GM19099 (cell line): ENCODE measurements at regions not wholly inside any gene's neighbourhood (a gene's known extent, or its start where the extent isn't known, plus 50 kb on each side); places are given as distances from the start of the nearest gene placed in this dataset.

Source experiments
- POLR2A ChIP-seq: IDR thresholded peaks from 3 replicates; pipeline ENCODE4 v1.6.1; 2011; ENCODE audit warnings: low read depth; ENCODE audit not compliant: insufficient read length; ENCODE audit errors: extremely low read depth

DNA sequence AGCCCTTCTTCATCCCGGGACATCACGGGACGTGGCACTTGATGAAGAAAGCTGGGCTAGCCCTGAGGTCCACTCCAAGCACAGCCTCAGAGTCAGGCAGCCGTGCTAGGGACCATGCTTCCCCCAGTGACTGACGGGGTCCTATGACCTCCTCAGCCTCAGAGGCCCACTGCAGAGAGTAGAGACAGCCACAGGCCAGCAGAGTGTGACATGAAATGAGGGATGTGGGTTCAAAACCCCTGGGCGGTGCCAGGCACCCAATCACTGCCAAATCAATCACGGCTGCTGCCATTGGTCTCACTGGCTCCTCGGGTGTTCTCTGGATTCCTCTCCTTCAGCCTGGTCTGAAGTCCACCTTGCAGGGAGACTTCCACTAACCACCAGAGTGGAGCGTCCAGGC is 197.7 kb upstream of the CDH4 start:
- no peak for TF ChIP-seq POLR2A

GRCh38 chr20:61055180-61056010 is 196.7 kb upstream of the CDH4 start:
- no peak for TF ChIP-seq POLR2A

DNA sequence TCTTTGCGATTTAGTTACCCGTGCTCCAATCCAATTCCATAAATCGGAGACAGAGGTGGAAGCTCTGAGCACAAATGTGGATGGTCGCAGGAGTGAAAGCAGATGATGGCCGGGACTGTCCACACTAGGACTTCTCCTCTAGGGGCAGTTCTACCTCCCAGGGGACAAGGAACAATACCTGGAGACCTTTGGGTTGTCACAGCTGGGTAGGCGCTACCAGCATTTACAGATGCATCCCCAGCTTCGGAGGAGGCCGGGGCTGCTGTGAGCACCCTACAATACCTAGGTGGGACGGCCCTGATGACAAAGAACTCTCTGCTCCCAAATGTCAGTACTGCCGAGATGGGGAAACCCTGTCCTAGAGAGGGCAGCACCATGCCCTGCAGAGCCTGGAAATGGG is 195.9 kb upstream of the CDH4 start:
- TF ChIP-seq POLR2A = no peak

GRCh38 chr20:61056627-61057442 is 195.2 kb upstream of the CDH4 start:
- TF ChIP-seq POLR2A = no peak

GRCh38 chr20:61057443-61058121 is 194.5 kb upstream of the CDH4 start:
- no peak for TF ChIP-seq POLR2A

DNA sequence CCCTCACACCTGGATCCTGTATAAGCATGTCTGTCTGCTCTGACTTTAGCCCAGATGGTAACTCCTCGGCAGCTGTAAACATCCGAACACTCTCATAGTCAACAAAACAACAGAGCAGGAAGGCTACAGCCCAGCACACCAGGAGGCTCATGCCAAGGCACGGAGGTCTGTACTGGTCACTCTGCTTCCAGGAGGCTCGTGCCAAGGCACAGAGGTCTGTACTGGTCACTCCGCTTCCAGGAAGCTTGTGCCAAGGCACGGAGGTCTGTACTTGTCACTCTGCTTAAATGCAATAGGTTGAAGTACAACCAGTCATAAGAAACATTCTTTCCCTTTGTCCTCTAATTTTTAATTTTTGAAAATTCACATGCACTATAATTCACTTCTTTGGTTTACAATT is 190.1 kb upstream of the CDH4 start:
- TF ChIP-seq POLR2A = no peak

DNA sequence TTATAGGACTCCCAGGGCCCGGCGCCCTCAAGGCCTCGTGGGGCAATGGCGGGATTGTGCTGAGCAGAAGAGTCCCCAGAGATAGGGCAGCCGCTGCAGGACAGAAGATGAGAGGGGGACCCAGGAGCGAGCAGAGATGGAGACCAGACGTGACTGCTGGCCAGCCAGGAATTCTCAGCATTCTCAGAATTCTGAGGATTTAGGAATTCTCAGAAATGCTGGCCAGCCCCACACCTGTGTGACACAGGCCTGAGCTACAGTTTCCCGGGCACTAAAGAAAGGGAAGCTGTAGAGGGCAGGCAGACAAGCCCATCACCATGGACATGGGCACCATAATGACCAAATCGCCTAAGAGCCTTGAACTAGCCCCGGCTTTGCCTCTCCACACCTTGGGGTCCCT is 186.2 kb upstream of the CDH4 start:
- TF ChIP-seq POLR2A = no peak

GRCh38 chr20:61066526-61066925 is 185.5 kb upstream of the CDH4 start:
- TF ChIP-seq POLR2A = no peak

GRCh38 chr20:61067221-61067620 is 184.8 kb upstream of the CDH4 start:
- TF ChIP-seq POLR2A = no peak

DNA sequence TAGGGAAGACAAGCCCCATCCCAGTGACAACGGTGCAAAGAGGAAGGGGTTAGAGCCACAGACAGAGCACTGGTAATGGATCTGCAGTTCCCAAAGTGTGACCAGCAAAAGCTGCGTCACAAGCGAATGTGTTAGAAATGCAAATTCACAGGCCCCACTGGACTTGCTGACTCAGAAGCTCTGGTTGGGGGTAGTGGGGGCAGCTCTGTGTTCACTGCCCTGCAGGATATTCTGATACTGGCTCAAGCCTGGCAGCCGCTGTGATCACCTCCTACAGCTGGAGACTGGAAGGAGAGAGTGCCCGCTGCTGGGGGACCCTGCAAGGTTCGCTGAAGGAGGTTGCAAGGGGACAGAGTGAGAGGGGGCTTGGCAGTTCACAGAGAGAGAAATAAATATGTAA is 179.7 kb upstream of the CDH4 start:
- TF ChIP-seq POLR2A = no peak

GRCh38 chr20:61073376-61073775 is 178.7 kb upstream of the CDH4 start:
- TF ChIP-seq POLR2A = no peak

DNA sequence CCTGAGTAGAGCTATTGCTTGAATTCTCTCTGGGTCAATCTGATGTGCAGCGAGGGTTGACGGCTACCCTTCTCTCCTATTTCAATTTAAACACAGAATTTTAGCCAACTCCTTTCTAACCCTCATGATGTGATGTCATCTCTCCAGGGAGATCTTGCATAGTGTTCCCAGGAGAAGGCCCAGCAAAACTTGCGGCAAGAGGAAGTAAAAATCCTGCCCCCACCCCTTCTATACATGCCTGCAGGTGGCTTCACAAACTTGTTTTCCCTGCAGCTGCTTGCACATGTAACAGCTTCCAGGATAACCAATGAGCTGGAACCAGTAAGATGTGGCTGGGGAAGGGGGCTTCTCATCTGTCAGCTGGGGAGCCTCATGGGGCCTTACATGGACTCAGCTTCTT is 169.3 kb upstream of the CDH4 start:
- no peak for TF ChIP-seq POLR2A

GRCh38 chr20:61083431-61083830 is 168.6 kb upstream of the CDH4 start:
- no peak for TF ChIP-seq POLR2A

DNA sequence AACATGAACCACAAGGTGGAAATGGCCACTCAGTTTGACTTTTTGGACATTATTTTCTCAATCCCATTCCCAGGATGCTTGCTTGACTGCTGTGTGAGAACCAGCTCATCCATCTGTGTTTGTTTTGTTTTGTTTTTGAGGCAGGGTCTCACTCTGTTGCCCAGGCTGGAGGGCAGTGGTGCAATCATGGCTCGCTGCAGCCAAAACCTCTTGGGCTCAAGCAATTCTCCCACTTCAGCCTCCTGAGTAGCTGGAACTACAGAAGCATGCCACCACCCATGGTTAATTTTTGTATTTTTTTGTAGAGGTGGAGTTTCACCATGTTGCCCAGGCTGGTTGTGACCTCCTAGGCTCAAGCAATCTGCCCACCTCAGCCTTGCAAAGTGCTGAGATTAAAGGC is 166.0 kb upstream of the CDH4 start:
- no peak for TF ChIP-seq POLR2A

- TF ChIP-seq POLR2A = no peak
These were observed 161.5 kb upstream of the CDH4 start for GRCh38 chr20:61090541-61090940.
